Neural progenitor cell (in vitro differentiated cells): ENCODE measurements at regions not wholly inside any gene's neighbourhood (a gene's known extent, or its start where the extent isn't known, plus 50 kb on each side); places are given as distances from the start of the nearest gene placed in this dataset.

Source experiments
- EZH2 ChIP-seq: fragments of 200-600 bp; sonication (generic); IDR thresholded peaks from 2 replicates; pipeline ENCODE4 v1.6.1; 2017; ENCODE audit warnings: antibody characterized with exemption, mild to moderate bottlenecking, moderate library complexity
- EZH2phosphoT487 ChIP-seq: fragments of 200-600 bp; sonication (generic); IDR thresholded peaks from 2 replicates; pipeline ENCODE4 v1.6.1; 2017; ENCODE audit warnings: antibody characterized with exemption
- TF ChIP-seq, protein P1 (sequence below): fragments of 200-600 bp; sonication (generic); IDR thresholded peaks from 2 replicates; pipeline ENCODE4 v1.5.1; 2017; ENCODE audit warnings: antibody characterized with exemption, mild to moderate bottlenecking

DNA sequence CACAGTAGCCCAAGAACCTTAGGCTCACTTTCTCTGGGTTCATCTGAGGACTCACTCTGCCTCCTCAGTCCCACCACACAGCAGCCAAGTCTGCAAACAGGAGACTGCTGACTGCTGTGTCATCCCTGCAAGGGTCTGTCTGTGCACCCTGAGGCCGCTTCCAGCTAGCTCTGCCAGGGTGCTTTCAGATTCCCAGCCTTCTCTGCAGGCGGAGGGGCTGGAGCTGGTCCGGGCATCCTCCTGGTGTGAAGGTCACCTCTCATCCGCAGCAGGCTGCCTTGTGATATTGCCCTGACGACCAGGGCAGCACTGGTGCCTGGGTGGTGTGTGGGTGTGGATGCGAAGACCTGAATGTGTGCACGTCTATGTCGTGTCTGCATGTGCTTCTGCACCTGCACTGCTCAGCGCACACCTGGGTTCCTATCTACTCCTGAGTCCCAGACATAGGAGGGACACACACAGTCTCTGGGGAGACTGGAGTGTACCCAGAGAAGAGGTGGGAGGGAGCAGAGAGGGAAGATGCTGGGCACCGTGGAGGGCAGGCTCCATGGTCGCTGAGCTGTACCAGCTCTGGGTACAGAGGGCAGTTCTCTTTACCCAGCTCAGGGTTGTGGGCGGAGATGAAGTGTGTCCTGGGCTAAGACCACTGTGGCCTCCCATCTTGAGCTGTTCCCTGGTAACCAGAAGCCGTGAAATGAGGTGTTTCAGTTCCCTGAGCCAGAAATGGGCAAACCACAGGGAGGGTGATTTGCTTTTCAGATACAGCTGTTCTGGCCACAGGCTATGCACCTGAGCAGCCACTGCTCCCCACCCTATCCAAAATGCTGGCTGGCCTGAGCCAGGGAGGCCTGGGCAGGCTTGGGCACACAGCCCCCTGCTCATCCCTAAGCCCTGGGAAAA lies 160.9 kb upstream of the CSF3R start:
- TF ChIP-seq, protein P1, sequence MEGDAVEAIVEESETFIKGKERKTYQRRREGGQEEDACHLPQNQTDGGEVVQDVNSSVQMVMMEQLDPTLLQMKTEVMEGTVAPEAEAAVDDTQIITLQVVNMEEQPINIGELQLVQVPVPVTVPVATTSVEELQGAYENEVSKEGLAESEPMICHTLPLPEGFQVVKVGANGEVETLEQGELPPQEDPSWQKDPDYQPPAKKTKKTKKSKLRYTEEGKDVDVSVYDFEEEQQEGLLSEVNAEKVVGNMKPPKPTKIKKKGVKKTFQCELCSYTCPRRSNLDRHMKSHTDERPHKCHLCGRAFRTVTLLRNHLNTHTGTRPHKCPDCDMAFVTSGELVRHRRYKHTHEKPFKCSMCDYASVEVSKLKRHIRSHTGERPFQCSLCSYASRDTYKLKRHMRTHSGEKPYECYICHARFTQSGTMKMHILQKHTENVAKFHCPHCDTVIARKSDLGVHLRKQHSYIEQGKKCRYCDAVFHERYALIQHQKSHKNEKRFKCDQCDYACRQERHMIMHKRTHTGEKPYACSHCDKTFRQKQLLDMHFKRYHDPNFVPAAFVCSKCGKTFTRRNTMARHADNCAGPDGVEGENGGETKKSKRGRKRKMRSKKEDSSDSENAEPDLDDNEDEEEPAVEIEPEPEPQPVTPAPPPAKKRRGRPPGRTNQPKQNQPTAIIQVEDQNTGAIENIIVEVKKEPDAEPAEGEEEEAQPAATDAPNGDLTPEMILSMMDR: no peak
- no peak for TF ChIP-seq EZH2
- no peak for TF ChIP-seq EZH2phosphoT487
